ENCODE measurements at regions not wholly inside any gene's neighbourhood (a gene's known extent, or its start where the extent isn't known, plus 50 kb on each side); places are given as distances from the start of the nearest gene placed in this dataset.
A peak's percentile ranks its signal among the peaks of the same experiment; 100 is the strongest.

DNA sequence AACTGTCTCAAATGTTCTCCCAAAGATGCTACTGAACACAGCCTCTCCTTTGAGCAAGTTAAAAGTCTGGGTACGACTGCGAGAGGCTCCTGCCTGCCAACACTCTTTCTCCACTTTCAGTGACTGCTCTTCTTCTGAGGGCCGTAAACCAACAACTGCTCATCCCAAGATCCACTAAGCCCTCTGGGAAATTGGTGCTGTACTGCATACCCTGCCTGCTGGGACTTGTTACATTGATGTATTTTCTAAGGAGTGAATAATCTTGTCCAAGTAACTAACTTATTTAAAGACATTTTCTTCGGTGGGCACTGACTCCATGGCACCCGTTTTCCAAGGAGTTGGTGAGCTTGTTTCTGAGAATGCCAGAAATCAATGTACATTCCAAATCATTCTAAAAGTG lies 87.2 kb downstream of the ZNF280B start:
- no peak for DNase-seq

DNA sequence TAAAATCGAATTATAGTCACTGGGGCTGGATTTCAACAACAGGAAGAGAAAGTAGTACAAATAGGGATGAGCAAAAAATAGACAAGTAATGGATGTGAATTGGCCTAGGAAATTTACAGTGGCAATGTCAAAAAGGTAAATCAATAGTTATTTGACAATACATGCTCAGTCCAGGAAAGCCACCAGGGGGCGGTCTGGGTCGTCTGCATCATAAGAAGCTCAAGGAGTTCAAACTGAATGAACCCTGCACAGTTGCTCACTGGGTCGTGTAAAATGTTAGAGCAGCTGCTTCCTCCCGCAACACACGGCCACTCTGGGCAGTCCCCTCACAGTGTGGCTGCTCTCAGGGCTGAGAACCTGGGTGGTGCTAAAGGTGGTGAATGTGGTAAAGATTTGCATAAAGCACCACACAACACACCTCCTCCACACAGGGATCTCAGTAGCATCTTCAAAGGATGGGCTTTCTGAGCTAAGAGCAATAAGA lies 85.9 kb downstream of the ZNF280B start:
- DNase-seq: peak; percentile 75

DNA sequence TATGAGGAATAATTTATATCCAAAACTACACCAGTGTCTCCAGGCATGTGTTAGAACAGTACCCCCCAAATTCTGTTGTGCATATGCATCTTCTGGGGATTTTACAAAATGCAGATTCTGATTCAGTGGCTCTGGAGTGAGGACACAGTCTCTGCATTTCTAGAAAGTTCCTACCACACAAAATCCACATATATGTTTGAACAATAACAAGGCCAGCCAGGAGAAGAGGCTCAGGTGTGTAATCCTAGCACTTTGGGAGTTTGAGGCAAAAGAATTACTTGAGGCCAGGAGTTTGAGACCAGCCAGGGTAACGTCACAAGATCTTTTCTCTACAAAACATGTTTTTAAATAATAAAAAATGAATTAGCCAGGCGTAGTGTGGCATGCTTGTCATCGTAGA lies 84.9 kb downstream of the ZNF280B start:
- DNase-seq: no peak

DNA sequence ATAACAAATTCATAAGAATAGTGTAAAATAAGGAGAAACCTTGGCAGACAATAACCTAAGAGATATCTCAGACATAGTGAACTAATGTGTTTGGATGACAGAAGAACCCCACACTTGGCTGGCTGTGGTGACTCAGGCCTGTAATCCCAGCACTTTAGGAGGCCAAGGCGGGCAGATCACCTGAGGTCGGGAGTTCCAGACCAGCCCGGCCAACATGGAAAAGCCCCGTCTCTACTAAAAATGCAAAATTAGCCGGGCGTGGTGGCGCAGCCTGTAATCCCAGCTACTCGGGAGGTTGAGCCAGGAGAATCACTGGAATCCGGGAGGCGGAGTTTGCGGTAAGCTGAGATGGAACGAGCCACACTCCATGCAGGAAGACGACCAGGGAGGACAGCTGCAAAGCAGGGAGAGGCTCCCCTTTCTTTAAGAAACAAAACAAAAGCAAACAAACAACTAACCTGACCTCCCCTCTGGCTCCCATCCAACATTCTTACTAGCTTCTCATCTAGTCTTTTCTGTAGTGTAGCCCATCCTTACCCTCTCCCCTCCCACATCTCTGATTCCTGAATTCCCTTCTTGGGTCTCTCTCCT lies 84.2 kb downstream of the ZNF280B start:
- DNase-seq: peak; percentile 6

DNA sequence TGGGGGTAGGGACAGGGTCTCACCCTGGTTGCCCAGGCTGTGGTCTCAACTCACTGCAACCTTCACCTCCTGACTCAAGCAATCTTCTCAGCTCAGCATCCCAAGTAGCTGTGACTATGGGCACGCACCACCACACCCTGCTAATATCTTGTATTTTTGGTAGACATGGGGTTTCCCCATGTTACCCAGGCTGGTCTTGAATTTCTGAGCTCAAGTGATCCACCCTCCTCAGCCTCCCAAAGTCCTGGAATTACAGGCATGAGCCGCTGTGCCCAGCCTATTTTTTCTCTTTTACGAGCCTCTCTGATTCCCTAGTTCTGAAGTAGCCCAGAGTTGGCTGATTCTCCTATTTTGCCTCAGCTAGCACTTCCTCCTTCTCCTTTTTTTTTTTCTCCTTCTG lies 83.6 kb downstream of the ZNF280B start:
- DNase-seq: no peak

DNA sequence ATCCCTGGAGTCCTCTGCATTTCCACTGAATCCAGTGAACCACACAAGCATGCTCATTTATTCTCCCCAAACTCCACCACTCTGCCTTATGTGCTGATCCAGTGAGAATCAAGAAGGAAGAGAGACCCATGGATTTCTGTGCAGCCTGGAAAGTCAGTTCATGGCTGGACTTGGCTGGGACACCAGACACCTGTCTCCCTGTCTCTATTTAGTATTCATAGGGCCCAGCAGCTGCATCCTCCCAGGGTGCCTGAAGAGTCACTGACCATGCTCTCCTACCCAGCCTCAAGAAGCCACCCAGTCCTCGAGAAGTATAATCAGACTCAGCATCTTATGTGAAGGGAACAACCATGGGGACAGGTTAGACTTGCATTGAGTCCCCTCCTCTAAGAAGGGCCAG lies 83.2 kb downstream of the ZNF280B start:
- DNase-seq: no peak

DNA sequence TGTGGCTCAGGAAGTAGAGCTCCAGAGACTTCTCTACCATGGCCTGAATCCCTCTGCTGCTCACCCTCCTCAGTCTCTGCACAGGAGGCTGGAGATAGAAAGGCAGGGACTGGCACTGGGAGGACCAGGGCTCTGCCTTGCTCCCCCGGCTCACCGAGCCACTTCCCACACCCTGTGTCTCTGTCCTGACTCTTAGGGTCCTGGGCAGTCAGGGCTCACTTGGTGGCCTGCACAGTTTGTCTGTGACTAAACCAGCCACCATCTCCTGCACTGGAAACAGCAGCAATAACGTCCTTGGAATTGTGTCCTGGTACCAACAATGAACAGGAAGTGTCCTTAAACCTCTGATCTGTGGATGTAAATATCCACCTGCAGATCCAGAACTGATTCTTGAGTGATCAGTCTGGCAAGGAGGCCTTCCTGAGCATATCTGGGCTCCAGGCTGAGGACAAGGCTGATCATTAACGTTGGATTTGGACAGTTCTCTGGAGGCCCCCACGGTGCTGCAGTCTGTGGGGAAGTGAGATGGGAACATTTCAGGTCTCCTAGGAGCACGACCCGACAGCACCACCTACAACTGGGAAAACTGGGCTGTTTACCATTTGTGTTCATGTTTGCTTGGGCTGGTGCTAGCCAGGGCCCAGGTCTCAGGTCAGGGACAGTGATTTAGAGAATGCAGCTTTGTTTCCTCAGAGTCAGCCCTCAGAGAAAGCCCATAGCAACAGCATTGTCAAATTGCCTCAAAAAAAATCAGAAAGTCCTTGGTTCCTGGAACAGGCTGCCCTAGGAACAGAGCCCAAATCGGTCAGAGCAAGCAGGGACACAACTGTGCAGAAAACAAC lies 82.5 kb downstream of the ZNF280B start:
- DNase-seq: no peak

DNA sequence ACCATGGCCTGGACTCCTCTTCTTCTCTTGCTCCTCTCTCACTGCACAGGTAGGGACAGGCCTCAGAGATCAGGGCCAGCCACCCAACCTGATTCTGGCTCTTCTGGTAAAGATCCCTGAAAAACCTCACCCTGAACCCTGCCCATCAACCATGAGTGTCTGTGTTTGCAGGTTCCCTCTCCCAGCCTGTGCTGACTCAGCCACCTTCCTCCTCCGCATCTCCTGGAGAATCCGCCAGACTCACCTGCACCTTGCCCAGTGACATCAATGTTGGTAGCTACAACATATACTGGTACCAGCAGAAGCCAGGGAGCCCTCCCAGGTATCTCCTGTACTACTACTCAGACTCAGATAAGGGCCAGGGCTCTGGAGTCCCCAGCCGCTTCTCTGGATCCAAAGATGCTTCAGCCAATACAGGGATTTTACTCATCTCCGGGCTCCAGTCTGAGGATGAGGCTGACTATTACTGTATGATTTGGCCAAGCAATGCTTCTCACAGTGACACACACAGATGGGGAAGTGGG lies 80.9 kb downstream of the ZNF280B start:
- DNase-seq: no peak

DNA sequence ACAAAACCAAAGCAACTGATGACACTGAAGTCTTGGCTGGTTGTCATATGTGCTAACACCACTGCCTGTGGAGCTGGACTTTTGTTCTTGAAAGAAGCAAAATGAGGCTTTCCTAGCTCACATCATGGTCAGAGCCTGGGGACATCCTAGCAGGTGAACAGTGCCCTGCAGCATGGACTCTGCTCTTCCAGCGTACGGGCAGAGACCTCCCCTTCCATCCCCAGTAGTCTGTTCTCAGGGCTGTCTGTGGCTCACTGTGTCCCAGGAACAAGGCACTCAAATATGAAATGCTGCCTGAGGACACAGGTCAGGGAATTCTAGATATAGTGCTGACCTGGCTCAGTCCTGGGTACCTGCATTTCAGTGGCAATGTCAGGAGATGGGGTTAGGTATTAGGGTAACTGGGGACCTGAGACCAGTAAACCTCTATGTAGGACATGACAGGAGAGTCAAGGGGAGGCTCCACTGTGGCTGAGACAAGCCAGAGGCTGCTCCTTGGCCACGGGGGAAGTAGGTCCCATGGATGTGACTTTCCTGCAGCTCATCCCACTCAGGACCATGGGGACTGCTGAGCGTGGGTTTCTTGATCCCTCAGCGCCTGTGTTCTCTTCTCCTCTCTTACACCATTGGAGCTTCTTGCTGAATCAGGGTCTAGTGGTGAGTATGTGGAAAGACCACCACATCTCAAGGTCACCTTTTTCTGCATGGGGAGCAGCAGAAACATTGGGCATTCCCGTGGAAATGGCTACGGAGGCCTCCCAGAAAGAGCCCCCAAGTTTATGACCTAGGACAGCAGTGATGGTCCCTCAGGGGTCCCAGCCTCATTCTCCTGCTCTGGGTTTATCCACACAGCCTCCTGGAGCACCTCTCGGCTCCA lies 80.1 kb downstream of the ZNF280B start:
- no peak for DNase-seq

DNA sequence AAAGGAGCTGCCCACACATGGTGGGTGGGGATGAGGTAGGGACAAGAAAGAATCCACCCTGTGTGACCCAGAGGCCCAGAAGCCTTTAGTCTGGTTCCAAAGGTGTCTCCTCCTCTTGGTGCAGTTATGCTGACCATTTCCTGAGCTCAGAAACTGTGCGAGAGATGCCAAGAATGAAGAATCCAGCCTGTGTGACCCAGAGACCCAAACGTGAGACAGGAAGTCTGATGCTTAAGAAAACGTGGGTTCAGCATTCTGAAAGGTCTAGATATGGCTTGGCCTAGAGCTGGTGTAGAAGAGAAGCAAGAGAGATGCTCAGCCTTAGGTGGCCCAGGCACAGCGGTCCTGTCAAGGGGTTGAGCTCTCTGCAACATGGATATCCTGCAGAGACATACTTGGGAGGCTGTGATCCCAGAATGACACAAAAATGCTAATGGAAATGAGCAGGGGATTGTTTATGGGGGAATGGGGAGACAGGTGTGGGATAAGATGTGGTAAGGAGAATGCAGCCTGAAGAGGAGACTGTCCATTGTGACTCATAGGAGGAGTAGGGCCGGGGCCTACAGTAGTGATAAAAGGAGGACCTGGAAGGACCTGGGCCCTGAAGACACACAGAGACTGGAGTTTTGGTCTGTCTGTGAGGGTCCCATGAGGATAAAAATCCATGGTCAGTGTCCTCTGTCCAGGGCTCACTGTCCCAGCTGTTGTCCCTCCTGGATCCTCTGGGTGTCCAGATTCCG lies 79.0 kb downstream of the ZNF280B start:
- DNase-seq: no peak

DNA sequence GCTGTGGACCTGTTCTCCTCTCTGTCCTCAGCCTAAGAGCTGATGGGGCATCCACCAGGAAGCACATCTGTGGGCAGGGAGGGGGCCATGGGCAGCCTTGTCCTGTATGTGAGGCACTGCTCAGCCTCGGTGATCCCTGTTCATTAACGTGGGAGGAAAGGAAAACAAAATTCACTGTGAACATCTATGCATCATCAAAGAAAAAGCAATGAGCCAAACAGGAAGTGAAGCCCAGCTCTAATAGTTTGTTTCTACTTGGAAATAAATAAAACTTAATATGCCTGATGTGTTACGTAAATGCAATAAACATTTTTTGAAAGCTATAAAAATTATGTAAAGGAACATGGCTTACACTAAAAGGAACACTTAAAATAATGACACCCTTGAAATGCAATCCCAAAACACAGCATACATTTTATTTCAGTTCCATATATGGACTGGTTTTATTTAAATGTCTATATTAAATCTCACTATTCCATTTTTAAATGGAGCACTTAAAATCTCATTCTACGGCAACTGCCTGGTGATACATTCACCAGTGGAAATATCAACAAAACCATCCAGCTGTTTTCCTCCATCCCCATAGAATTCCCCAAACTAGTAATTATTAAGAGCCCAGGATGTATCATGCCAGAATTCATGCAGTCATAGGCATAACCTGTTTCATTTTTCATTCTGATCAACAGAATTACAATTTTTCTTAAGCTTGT lies 78.3 kb downstream of the ZNF280B start:
- DNase-seq: no peak

DNA sequence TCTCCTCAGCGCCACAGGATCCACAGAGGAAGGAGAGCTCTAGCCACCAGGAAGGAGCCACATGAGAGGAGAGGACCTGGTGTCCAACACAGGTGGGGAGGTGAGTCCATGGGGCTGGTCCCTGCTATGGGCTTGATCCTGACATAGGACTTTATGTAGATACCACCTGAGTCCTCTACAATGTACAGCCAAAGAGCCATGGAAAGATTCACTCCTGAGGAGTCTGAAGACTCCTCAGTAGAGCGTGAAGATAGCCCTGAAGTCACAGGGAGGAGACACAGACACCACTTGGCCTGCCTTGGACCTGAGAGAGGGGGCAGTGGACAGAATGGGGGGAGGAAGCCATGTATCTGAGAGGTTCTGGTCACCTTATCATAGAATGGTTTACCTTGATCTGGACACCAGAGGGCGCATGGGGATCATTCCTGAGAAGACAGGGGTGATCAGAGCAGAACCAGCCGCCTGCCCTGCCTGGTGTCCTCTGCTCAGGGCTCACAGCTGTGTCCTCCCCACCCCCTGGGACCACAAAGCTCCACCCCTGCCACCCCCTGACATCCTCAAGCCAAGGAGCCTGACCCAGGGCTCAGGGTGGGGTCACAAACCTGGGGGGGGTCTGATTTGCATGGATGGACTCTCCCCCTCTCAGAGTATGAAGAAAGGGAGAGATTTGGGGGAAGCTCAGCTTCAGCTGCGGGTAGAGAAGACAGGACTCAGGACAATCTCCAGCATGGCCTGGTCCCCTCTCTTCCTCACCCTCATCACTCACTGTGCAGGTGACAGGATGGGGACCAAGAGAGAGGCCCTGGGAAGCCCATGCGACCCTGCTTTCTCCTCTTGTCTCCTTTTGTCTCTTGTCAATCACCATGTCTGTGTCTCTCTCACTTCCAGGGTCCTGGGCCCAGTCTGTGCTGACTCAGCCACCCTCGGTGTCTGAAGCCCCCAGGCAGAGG lies 77.0 kb downstream of the ZNF280B start:
- DNase-seq: peak; percentile 47

DNA sequence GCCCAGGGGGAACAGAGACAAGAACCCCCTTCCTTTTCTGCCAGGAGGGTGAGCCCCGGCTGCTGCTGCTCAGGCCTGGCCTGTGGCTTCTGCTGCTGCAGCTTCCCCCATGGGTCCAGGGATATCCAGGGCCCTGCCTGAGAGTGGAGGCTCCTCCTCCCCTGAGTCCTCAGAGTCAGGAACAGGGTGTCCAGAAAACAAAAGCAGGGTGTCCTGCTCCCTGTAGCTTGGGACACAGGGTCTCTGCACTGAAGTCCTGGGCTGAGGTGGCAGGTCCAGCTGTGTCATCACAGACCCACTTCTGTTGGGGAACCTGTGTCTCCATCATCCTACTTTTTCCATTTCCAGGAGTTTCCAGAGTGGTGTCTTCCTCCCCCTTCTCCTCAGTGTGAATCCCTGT lies 76.1 kb downstream of the ZNF280B start:
- no peak for DNase-seq

DNA sequence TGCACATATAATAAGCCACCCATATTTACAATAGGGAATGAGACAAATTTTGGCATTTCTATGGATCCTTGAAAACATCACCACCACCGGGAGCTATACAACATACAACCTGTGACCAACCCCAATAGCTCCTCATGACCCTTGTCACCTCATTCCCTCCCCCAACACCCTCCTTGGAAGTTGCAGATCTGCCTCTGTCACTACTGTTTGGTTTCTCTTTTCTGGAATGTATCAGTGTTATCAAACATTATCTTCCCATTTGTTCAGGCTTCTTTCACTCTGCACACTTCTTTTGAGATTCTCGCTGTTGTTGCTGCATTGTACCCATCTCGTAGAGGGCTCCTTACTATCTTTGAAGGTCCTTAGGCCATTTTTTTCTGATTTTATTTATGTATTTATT lies 75.6 kb downstream of the ZNF280B start:
- no peak for DNase-seq

DNA sequence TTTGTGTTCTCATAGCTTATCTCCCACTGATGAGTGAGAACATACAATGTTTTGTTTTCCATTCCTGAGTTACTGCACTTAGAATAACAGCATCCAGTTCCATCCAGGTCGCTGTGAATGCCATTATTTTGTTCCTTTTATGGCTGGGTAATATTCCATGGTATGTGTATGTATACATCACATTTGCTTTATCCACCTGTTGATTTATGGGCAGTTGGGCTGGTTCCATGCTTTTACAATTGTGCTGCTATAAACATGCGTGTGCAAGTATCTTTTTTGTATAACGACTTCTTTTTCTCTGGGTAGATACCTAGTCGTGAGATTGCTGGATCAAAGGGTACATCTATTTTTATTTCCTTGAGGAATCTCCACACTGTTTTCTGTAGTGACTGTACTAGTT lies 74.8 kb downstream of the ZNF280B start:
- no peak for DNase-seq

All from NCI-H2171 treated with DMSO at 0.1 percent for 48 hours (cell line).